Endodermal cell (in vitro differentiated cells): ENCODE measurements at regions not wholly inside any gene's neighbourhood (a gene's known extent, or its start where the extent isn't known, plus 50 kb on each side); places are given as distances from the start of the nearest gene placed in this dataset.

Source experiments
- DNase-seq: peaks from one replicate; pipeline ENCODE4 v3.0.0-alpha.2; 2017
- H3K27ac ChIP-seq: 2 replicates; pipeline ENCODE4 v1.5.1; 2013; ENCODE audit warnings: mild to moderate bottlenecking, low read depth, low read length, moderate library complexity
- H3K27me3 ChIP-seq: 2 replicates; pipeline ENCODE4 v1.6.1; 2013; ENCODE audit warnings: mild to moderate bottlenecking, low read length, moderate library complexity; ENCODE audit not compliant: insufficient read depth, control insufficient read depth, poor library complexity, severe bottlenecking
- H3K36me3 ChIP-seq: 2 replicates; pipeline ENCODE4 v1.7.0; 2013; ENCODE audit warnings: mild to moderate bottlenecking, low read length, moderate library complexity; ENCODE audit not compliant: control insufficient read depth, insufficient read depth
- H3K4me1 ChIP-seq: one replicate; pipeline ENCODE4 v1.7.0; 2013; ENCODE audit warnings: low read length; ENCODE audit not compliant: control insufficient read depth, insufficient read depth
- H3K4me3 ChIP-seq: 2 replicates; pipeline ENCODE4 v1.5.1; 2013; ENCODE audit warnings: mild to moderate bottlenecking, low read length, moderate library complexity
- H3K9ac ChIP-seq: 2 replicates; pipeline ENCODE4 v1.6.1; 2013; ENCODE audit warnings: mild to moderate bottlenecking, low read length, moderate library complexity; ENCODE audit not compliant: poor library complexity, severe bottlenecking; ENCODE audit errors: extremely low read depth
- H3K9me3 ChIP-seq: 2 replicates; pipeline ENCODE4 v1.6.1; 2013; ENCODE audit warnings: mild to moderate bottlenecking, low read length, moderate library complexity; ENCODE audit not compliant: control insufficient read depth
- H3K27ac Mint-ChIP-seq: 2 replicates; pipeline ENCODE4 v1.8.0; 2020; ENCODE audit warnings: mixed read lengths
- H3K27me3 Mint-ChIP-seq: 2 replicates; pipeline ENCODE4 v1.8.0; 2021; ENCODE audit warnings: mild to moderate bottlenecking, mixed read lengths; ENCODE audit not compliant: insufficient read depth
- H3K36me3 Mint-ChIP-seq: 2 replicates; pipeline ENCODE4 v1.8.0; 2020; ENCODE audit warnings: low read depth, mixed read lengths
- H3K4me1 Mint-ChIP-seq: 2 replicates; pipeline ENCODE4 v1.8.0; 2020; ENCODE audit warnings: mixed read lengths
- H3K4me3 Mint-ChIP-seq: 2 replicates; pipeline ENCODE4 v1.8.0; 2020; ENCODE audit warnings: mild to moderate bottlenecking, moderate library complexity, mixed read lengths
- H3K9me3 Mint-ChIP-seq: 2 replicates; pipeline ENCODE4 v1.8.0; 2020; ENCODE audit warnings: mild to moderate bottlenecking, mixed read lengths
- WGBS, 2 experiments: methylation state at CpG; one replicate each; pipeline versions ENCODE4 v1.1.5 to v1.1.7; 2013; ENCODE audit warnings: missing lambda C conversion rate in 2 of 2, mixed read lengths in 1 of 2; ENCODE audit not compliant: insufficient coverage in 1 of 2, insufficient read length in 1 of 2; 5-methylcytosine and 5-hydroxymethylcytosine counted together
- TF ChIP-seq, protein P1 (sequence below): fragments of 200-600 bp; sonication (generic); conservative IDR thresholded peaks from 2 replicates; pipeline ENCODE4 v1.5.0; 2021; ENCODE audit warnings: antibody characterized with exemption, mild to moderate bottlenecking

DNA sequence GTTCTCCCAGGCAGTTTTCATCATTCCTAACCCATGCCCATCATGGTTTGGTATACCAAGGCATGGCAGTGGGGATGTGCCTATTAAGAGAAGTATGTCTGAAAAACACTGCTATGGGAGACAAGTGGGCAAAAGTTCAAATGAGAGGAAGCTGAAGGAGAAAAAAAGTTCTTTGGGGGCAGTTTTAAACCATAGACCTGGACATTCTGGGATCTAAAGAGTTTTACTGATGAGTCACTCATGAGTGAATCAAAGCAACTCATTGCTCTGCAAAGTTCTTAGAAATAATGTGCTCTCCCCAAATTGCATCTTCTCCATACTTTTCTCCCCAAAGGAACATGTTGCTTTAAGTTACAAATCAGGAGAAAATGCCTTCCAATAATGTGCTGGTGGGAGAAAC lies 256.9 kb upstream of the MTPN start:
- Histone ChIP-seq H3K9ac (no peak overlapping the region), H3K4me3 (no peak overlapping the region), H3K9me3 (peaks cover 19% of the 10 kb centered on the region), H3K4me1 (no peaks in the 10 kb centered on the region), H3K27me3 (no peaks in the 10 kb centered on the region), H3K27ac (no peak overlapping the region), H3K36me3 (no peaks in the 10 kb centered on the region)
- H3K27me3 Mint-ChIP-seq, result no peaks in the 10 kb centered on the region
- H3K27ac Mint-ChIP-seq, result no peak overlapping the region
- H3K36me3 Mint-ChIP-seq, result no peaks in the 10 kb centered on the region
- H3K9me3 Mint-ChIP-seq, result peaks cover 17% of the 10 kb centered on the region
- no peak for DNase-seq
- H3K4me1 Mint-ChIP-seq, result peaks cover 3% of the 10 kb centered on the region
- TF ChIP-seq, protein P1, sequence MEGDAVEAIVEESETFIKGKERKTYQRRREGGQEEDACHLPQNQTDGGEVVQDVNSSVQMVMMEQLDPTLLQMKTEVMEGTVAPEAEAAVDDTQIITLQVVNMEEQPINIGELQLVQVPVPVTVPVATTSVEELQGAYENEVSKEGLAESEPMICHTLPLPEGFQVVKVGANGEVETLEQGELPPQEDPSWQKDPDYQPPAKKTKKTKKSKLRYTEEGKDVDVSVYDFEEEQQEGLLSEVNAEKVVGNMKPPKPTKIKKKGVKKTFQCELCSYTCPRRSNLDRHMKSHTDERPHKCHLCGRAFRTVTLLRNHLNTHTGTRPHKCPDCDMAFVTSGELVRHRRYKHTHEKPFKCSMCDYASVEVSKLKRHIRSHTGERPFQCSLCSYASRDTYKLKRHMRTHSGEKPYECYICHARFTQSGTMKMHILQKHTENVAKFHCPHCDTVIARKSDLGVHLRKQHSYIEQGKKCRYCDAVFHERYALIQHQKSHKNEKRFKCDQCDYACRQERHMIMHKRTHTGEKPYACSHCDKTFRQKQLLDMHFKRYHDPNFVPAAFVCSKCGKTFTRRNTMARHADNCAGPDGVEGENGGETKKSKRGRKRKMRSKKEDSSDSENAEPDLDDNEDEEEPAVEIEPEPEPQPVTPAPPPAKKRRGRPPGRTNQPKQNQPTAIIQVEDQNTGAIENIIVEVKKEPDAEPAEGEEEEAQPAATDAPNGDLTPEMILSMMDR, result no peak
- H3K4me3 Mint-ChIP-seq, result no peak overlapping the region

DNA sequence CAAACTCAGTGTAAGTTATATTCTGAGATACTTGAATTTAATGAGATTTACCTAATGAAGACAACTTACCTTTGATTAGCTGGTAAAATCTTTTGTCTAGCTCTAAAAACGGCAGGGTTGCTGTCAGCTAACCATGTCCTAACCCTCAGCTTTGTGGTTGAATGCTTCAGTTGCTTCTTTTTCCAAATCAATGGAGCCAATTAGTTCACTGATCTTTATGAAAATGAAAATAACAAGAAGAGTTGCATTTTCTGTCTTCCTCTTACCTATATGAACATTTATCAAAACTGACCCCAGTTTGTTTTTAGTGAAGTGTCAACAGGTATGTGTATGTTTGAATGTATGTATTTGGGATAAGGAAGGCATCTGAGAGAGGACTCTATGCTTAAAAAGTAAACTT lies 253.1 kb upstream of the MTPN start:
- Histone ChIP-seq H3K9ac (no peak overlapping the region), H3K9me3 (peaks cover 8% of the 10 kb centered on the region), H3K27me3 (no peaks in the 10 kb centered on the region), H3K27ac (no peak overlapping the region), H3K36me3 (no peaks in the 10 kb centered on the region), H3K4me1 (no peaks in the 10 kb centered on the region), H3K4me3 (no peak overlapping the region)
- Mint-ChIP-seq H3K27me3 (no peaks in the 10 kb centered on the region), H3K27ac (no peak overlapping the region), H3K4me1 (no peaks in the 10 kb centered on the region), H3K4me3 (no peak overlapping the region), H3K36me3 (no peaks in the 10 kb centered on the region), H3K9me3 (peaks cover 5% of the 10 kb centered on the region)
- no peak for DNase-seq
- TF ChIP-seq, protein P1, result no peak
- 75 to 83% methylated on average over 1 of the region's 1 CpG for WGBS, 2 experiments

DNA sequence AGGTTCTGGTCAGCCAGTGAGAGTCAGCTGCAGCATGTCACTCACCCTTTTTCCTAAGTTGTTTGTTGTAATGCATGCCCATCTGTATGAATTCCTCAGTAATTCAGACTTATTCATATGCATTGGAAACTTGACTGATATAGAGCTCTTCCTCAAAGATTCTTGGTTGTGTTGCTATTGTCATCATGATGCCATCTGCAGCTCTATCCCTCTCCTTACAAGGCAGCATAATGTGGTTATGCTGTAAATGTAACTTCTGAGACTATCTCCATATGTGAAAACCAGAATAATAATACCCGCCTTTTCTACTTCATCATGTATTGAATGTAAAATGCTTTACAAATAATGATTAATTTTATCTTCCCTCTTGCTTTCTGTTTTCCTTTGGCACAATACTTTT lies 252.6 kb upstream of the MTPN start:
- H3K36me3 Mint-ChIP-seq, result no peaks in the 10 kb centered on the region
- Histone ChIP-seq H3K36me3 (no peaks in the 10 kb centered on the region), H3K4me1 (no peaks in the 10 kb centered on the region), H3K27ac (no peak overlapping the region), H3K9me3 (peaks cover 7% of the 10 kb centered on the region), H3K4me3 (no peak overlapping the region), H3K27me3 (no peaks in the 10 kb centered on the region), H3K9ac (no peak overlapping the region)
- no peaks in the 10 kb centered on the region for H3K27me3 Mint-ChIP-seq
- TF ChIP-seq, protein P1, result no peak
- H3K4me1 Mint-ChIP-seq, result no peaks in the 10 kb centered on the region
- no CpG with 5 or more reads among the region's 1 CpG for WGBS, 2 experiments
- H3K9me3 Mint-ChIP-seq, result peaks cover 4% of the 10 kb centered on the region
- DNase-seq, result no peak
- H3K27ac Mint-ChIP-seq, result no peak overlapping the region
- H3K4me3 Mint-ChIP-seq, result no peak overlapping the region
